Psoas muscle (tissue), 7 donors: ENCODE measurements at regions not wholly inside any gene's neighbourhood (a gene's known extent, or its start where the extent isn't known, plus 50 kb on each side); places are given as distances from the start of the nearest gene placed in this dataset.
"Not testable (repeated sequence)": the region's sequence is repeated elsewhere in the genome, so short reads cannot be mapped to it uniquely, and the experiment has no call there.

ENCODE experiments used
- ATAC-seq, 4 donors: fragments of 200-7000 bp; cut with Tn5 transposase; one replicate each; pipeline ENCODE4 v1.9.1; 2020; ENCODE audit warnings: moderate library complexity in 3 of 4, mild to moderate bottlenecking in 2 of 4
- DNase-seq, 2 donors: peaks; one replicate each; pipeline ENCODE4 v3.0.0-alpha.2; 2020
- H3K27ac ChIP-seq: fragments of 200-600 bp; one replicate; pipeline ENCODE4 v1.8.0; 2022
- H3K27me3 ChIP-seq, 3 donors: fragments of 200-600 bp in 1 of 3; one replicate each; pipeline versions ENCODE4 v1.6.1 to v1.8.0; 2013 to 2022; ENCODE audit warnings: low read length in 2 of 3, mild to moderate bottlenecking in 2 of 3, moderate library complexity in 1 of 3; ENCODE audit not compliant: insufficient read depth in 3 of 3
- H3K36me3 ChIP-seq, 2 donors: fragments of 200-600 bp in 1 of 2; one replicate each; pipeline versions ENCODE4 v1.6.1 to v1.8.0; 2013 to 2022; ENCODE audit warnings: low read depth in 1 of 2, mild to moderate bottlenecking in 1 of 2, moderate library complexity in 1 of 2; ENCODE audit not compliant: insufficient read depth in 1 of 2
- H3K4me1 ChIP-seq: fragments of 200-600 bp; one replicate; pipeline ENCODE4 v1.8.0; 2022
- H3K4me3 ChIP-seq: fragments of 200-600 bp; one replicate; pipeline ENCODE4 v1.8.0; 2022; ENCODE audit warnings: mild to moderate bottlenecking
- H3K9me3 ChIP-seq: fragments of 200-600 bp; one replicate; pipeline ENCODE4 v1.8.0; 2022
- WGBS, 3 donors: extraction: QIAGEN DNeasy Blood & Tissue Kit; methylation state at CpG; one replicate each; pipeline versions ENCODE4 v1.1.6 to v1.1.7; 2013; 5-methylcytosine and 5-hydroxymethylcytosine counted together
- intact Hi-C, 2 donors: fragments of 100-400 bp; cut with DNase I; formaldehyde crosslinking; loops; one replicate each; pipeline versions ENCODE4 v1.11.0 to v1.14.2; 2022
- TF ChIP-seq, protein P1 (sequence below): fragments of 200-600 bp; IDR thresholded peaks from one replicate; pipeline ENCODE4 v1.8.0; 2022; ENCODE audit warnings: antibody characterized with exemption
- donor health status: healthy with polysubstance abuse.
- donor health status: DM: no; HTN: no; CAD: no; lungs with moderate emphysema.
- donor health status: Bipolar disorder and iron deficiency.
- donor health status: healthy.
- donor health status: DM: yes; HTN: yes; CAD: no.
- donor health status: DM: no; HTN: no; CAD: no.
- donor health status: DM: yes; HTN: yes; CAD: no.

DNA sequence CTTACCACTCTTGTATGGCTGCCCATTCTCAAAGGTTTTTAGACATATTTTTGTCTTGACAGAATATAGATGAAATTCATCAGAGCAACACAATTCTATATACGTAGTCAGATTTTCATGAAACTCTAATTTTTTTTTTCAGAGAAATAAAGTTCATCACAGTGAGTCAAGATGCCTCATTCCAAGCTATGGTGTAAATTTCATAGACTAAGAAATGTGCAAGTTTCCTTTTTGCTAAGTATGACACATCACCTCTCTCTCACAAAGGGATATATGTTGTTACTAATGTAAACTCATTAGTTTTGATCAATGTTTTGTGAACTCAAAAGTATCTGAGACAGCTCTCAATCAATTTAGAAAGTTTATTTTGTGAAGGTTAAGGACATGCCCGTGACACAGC is 60.4 kb upstream of the ATXN3L start:
- Histone ChIP-seq H3K36me3 (no peaks in the 10 kb centered on the region), H3K27me3 (no peaks in the 10 kb centered on the region), H3K9me3 (no peaks in the 10 kb centered on the region), H3K4me1 (no peaks in the 10 kb centered on the region), H3K4me3 (no peak overlapping the region), H3K27ac (no peak overlapping the region)
- intact Hi-C loops: no loop called here
- TF ChIP-seq, protein P1, sequence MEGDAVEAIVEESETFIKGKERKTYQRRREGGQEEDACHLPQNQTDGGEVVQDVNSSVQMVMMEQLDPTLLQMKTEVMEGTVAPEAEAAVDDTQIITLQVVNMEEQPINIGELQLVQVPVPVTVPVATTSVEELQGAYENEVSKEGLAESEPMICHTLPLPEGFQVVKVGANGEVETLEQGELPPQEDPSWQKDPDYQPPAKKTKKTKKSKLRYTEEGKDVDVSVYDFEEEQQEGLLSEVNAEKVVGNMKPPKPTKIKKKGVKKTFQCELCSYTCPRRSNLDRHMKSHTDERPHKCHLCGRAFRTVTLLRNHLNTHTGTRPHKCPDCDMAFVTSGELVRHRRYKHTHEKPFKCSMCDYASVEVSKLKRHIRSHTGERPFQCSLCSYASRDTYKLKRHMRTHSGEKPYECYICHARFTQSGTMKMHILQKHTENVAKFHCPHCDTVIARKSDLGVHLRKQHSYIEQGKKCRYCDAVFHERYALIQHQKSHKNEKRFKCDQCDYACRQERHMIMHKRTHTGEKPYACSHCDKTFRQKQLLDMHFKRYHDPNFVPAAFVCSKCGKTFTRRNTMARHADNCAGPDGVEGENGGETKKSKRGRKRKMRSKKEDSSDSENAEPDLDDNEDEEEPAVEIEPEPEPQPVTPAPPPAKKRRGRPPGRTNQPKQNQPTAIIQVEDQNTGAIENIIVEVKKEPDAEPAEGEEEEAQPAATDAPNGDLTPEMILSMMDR: no peak
- 41 to 50% (median 50%) methylated on average over 2 of the region's 2 CpGs for WGBS, 3 donors
- DNase-seq (no peak), ATAC-seq (no peak)

DNA sequence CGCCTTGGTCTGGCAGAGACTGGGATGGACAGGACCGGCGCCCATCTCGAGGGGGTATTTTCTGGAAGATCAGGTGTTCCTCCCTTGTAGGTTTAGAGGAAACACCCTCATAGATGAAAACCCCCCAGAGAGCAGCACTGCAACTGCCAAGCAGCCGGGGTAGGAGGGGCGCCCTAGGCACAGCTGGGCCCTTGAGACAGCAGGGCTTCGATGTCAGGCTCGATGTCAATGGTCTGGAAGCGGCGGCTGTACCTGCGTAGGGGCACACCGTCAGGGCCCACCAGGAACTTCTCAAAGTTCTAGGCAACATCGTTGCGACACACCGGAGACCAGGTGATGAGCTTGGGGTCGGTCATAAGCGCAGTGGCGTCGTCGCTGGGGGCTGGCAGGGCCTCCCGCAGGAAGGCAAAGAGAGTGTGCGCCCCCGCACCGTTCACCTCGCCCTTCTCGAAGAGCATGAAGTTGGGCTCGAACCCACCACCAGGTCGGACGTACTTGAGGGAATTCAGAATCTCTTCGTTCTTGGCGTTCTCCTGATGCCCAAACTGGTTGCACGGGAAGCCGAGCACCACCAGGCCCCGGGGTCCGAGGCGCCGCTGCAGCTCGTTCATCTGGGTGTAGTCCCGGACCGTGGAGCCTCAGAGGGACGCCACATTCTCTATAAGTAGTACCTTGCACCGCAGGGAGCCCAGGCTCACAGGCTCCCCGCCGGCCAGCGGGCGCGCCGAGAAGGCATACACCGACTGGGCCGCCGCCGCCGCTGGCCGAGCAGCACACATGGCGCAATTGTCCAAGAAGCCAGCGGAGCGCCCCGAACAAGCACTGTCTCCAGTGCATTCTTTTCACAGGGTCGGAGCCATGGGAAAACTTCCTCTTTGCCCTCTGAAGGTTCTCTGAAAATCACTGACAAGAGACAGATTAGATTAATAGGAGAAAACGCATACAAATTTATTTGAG is 59.0 kb upstream of the ATXN3L start:
- H3K4me3 ChIP-seq, H3K4me1 ChIP-seq, intact Hi-C loops, H3K27me3 ChIP-seq, H3K27ac ChIP-seq, H3K36me3 ChIP-seq, H3K9me3 ChIP-seq: not testable (repeated sequence)
- 89 to 95% (median 91%) methylated on average over 30 to 56 of the region's 60 CpGs for WGBS, 3 donors
- ATAC-seq (peak in 2 of 4 donors; percentile 25 to 84), DNase-seq (peak in 1 of 2 donors; percentile 66)

DNA sequence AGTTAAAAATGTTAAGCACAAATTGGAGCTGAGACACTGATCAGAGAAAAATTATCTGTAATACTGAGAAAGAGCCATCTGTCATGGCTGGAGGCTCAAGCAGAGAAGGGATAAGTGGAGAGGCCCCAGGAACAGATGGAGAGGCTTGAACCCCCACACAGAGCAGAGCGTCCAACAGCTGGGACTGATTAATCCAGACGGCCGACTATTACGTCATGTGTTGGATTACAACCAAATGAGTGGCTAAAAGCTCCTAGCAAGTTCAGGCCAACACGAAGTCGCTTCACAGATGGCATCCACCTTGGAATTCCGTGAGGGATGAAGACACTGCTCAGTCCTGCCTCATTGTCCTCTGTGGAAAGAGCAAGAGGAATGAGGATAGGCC is 57.7 kb upstream of the ATXN3L start:
- 23 to 44% (median 41%) methylated on average over 7 of the region's 7 CpGs for whole genome bisulfite sequencing, 3 donors
- ATAC-seq (no peak), DNase-seq (no peak)
- Histone ChIP-seq H3K27ac (peak overlapping the region; percentile 23), H3K27me3 (no peaks in the 10 kb centered on the region), H3K36me3 (no peaks in the 10 kb centered on the region), H3K9me3 (no peaks in the 10 kb centered on the region), H3K4me3 (no peak overlapping the region), H3K4me1 (no peaks in the 10 kb centered on the region)
- intact Hi-C loops: no loop called here
- TF ChIP-seq, protein P1: no peak

DNA sequence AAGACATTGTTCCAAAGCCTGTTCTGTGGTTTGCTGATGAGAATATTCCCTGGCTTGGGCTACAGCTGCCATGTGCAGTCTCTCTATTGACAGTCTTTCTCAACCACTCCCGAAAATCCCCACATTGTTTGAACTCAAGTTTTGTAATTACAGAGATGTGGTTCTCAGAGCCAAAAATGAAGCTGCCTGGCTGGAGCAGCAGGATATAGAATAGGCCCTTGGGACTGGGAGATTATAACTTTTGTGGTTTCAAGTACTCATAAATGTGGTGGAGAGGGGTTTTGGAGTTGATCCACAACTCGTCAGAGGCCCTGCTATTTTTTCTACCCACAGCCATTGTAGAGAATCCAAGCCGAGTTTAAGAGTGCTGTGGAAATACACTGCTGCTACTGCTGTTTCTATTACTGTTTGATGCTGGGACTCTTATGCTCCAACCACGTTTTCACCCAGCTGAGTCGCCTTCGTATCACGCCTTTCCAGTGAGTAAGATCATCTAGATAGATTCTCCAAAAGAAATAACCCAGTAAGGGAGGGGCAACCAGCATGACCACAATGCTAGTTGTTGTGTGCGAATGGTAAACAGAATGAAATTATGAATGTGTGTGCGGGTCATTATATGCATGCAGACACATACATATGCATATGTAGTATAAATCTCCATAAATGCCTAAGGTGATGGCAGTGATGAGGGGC is 57.1 kb upstream of the ATXN3L start:
- Histone ChIP-seq H3K36me3 (no peaks in the 10 kb centered on the region), H3K27me3 (no peaks in the 10 kb centered on the region), H3K4me3 (no peak overlapping the region), H3K4me1 (no peaks in the 10 kb centered on the region), H3K27ac (peak overlapping the region; percentile 23), H3K9me3 (no peaks in the 10 kb centered on the region)
- TF ChIP-seq, protein P1: no peak
- 37 to 44% (median 40%) methylated on average over 9 of the region's 9 CpGs for WGBS, 3 donors
- peak in 3 of 4 donors; percentile 21 to 46 (median 38) for ATAC-seq
- intact Hi-C loops: no loop called here
- no peak for DNase-seq

DNA sequence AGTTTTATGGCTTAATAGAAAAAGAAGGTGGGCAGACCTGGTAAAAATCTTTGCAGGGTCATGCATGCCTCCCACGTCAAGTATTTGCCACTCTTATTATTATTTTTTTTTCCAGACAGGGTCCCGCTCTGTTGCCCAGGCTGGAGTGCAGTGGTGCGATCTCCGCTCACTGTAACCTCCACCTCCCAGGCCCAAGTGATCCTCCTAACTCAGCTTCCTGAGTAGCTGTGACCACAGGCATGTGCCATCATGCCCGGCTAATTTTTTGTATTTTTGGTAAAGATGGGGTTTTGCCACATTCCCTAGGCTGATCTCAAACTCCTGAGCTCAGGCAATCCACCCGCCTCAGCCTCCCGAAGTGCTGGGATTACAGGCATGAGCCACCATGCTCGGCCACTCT is 55.7 kb upstream of the ATXN3L start:
- intact Hi-C loops, H3K36me3 ChIP-seq, H3K27ac ChIP-seq, H3K4me1 ChIP-seq, H3K9me3 ChIP-seq, H3K4me3 ChIP-seq, DNase-seq, ATAC-seq, H3K27me3 ChIP-seq: not testable (repeated sequence)
- WGBS, 3 donors: 87 to 95% (median 95%) methylated on average over 8 of the region's 8 CpGs
